ENCODE measurements at regions not wholly inside any gene's neighbourhood (a gene's known extent, or its start where the extent isn't known, plus 50 kb on each side); places are given as distances from the start of the nearest gene placed in this dataset.

DNA sequence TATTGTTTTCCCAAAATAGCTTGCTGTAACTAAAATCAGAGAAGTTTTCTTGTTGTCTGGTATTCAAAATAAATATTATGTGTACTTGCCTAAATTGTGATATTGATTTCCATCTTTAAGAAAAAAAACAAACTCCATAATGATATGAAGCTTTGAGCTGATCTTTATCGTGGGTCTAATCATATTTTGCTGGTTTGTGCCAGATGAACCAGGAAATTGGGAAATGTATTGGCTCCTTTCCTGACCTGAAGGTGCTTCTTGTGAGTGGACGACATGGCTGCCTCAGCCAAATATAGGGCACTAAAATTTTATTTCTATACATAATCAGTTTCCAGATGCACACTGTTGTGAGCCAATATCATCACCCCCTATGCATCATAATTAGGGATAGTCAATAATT, 113.3 kb downstream of the DIPK2A start:
- Histone ChIP-seq H3K27ac (no peak overlapping the region), H3K27me3 (no peaks in the 10 kb centered on the region), H3K4me3 (no peak overlapping the region), H3K36me3 (no peaks in the 10 kb centered on the region), H3K9me3 (no peaks in the 10 kb centered on the region), H3K4me1 (no peaks in the 10 kb centered on the region)
- 13 to 31% methylated on average over 2 of the region's 2 CpGs for WGBS, 2 donors
- FAIRE-seq (no peak), ATAC-seq (no peak), DNase-seq (no peak)
- TF ChIP-seq, protein P1, sequence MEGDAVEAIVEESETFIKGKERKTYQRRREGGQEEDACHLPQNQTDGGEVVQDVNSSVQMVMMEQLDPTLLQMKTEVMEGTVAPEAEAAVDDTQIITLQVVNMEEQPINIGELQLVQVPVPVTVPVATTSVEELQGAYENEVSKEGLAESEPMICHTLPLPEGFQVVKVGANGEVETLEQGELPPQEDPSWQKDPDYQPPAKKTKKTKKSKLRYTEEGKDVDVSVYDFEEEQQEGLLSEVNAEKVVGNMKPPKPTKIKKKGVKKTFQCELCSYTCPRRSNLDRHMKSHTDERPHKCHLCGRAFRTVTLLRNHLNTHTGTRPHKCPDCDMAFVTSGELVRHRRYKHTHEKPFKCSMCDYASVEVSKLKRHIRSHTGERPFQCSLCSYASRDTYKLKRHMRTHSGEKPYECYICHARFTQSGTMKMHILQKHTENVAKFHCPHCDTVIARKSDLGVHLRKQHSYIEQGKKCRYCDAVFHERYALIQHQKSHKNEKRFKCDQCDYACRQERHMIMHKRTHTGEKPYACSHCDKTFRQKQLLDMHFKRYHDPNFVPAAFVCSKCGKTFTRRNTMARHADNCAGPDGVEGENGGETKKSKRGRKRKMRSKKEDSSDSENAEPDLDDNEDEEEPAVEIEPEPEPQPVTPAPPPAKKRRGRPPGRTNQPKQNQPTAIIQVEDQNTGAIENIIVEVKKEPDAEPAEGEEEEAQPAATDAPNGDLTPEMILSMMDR (IDR thresholded peaks at IDR 0.05) = no peak
- intact Hi-C loops (cut with DNase I) = no loop called here

DNA sequence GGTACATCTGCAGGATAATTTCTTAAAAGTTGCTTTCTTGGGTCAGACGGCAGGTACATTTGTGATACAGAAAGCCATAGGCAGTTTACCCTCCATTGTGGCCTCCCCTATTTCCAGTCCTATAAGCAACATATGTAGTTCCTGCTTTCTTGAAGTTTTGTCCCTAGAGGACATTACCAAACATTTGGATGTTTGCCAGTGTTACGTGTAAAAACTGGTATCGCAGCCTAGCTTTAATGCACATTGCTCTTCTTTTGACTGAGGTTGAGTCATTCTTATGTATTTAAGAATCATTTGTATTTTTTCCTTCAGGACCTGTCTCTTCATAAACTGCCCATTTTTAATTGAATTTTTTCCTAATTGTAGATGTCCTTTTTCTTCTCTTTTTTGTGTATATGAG, 114.3 kb downstream of the DIPK2A start:
- no peak overlapping the region for H3K27ac ChIP-seq
- no peaks in the 10 kb centered on the region for H3K9me3 ChIP-seq
- peak in 1 of 4 donors; percentile 32 for ATAC-seq
- TF ChIP-seq, protein P1 (IDR thresholded peaks at IDR 0.05) = no peak
- H3K36me3 ChIP-seq = no peaks in the 10 kb centered on the region
- no peak for DNase-seq
- H3K4me3 ChIP-seq = no peak overlapping the region
- 33 to 42% methylated on average over 3 of the region's 3 CpGs for WGBS, 2 donors
- no peaks in the 10 kb centered on the region for H3K27me3 ChIP-seq
- H3K4me1 ChIP-seq = no peaks in the 10 kb centered on the region
- intact Hi-C loops (cut with DNase I) = no loop called here
- FAIRE-seq = no peak

DNA sequence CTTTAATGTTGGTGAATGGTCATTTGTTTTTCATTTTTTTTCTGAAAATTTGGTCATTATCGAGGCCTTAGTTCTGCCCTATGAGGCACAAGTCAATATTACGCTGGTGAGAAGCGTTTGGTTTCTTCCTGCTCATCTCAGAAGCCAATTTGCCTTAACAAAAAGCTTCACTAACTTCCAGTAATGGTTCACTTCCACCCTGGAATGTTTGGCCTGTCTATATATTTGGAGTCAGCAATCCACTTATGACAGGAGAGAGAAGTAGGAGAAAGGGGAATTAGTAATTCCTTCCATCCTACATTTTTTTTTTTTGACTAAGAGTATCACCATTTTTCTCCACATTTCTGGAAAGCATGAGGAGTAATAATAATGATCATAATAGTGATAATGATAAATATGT, 124.4 kb downstream of the DIPK2A start:
- H3K27me3 ChIP-seq = no peaks in the 10 kb centered on the region
- intact Hi-C loops (cut with DNase I) = no loop called here
- DNase-seq (no peak), ATAC-seq (no peak), FAIRE-seq (no peak)
- H3K36me3 ChIP-seq = no peaks in the 10 kb centered on the region
- H3K9me3 ChIP-seq = no peaks in the 10 kb centered on the region
- TF ChIP-seq, protein P1 (IDR thresholded peaks at IDR 0.05) = no peak
- no peak overlapping the region for H3K4me3 ChIP-seq
- no peak overlapping the region for H3K27ac ChIP-seq
- 92 to 94% methylated on average over 3 of the region's 3 CpGs for WGBS, 2 donors
- H3K4me1 ChIP-seq = no peaks in the 10 kb centered on the region

- no peak for DNase-seq
- TF ChIP-seq, protein P1 (IDR thresholded peaks at IDR 0.05) = no peak
- FAIRE-seq = no peak
- H3K36me3 ChIP-seq = no peaks in the 10 kb centered on the region
- no peak overlapping the region for H3K27ac ChIP-seq
- WGBS, 2 donors = 83 to 90% methylated on average over 2 of the region's 2 CpGs
- no peak for ATAC-seq
- no peaks in the 10 kb centered on the region for H3K27me3 ChIP-seq
- H3K9me3 ChIP-seq = no peaks in the 10 kb centered on the region
- no peaks in the 10 kb centered on the region for H3K4me1 ChIP-seq
- intact Hi-C loops (cut with DNase I) = no loop called here
- no peak overlapping the region for H3K4me3 ChIP-seq
Measured at GRCh38 chr3:144097163-144097562, 125.5 kb downstream of the DIPK2A start.

GRCh38 chr3:144098691-144099090, 127.1 kb downstream of the DIPK2A start:
- Histone ChIP-seq H3K27ac (no peak overlapping the region), H3K9me3 (no peaks in the 10 kb centered on the region), H3K27me3 (no peaks in the 10 kb centered on the region), H3K4me3 (no peak overlapping the region), H3K36me3 (no peaks in the 10 kb centered on the region), H3K4me1 (no peaks in the 10 kb centered on the region)
- intact Hi-C loops (cut with DNase I) = no loop called here
- TF ChIP-seq, protein P1 (IDR thresholded peaks at IDR 0.05) = no peak
- no peak for FAIRE-seq
- WGBS, 2 donors = 94 to 97% methylated on average over 7 of the region's 7 CpGs
- DNase-seq = peak in 2 of 6 donors; percentile 7 to 48
- ATAC-seq = no peak
